ENCODE measurements at regions not wholly inside any gene's neighbourhood (a gene's known extent, or its start where the extent isn't known, plus 50 kb on each side); places are given as distances from the start of the nearest gene placed in this dataset.

DNA sequence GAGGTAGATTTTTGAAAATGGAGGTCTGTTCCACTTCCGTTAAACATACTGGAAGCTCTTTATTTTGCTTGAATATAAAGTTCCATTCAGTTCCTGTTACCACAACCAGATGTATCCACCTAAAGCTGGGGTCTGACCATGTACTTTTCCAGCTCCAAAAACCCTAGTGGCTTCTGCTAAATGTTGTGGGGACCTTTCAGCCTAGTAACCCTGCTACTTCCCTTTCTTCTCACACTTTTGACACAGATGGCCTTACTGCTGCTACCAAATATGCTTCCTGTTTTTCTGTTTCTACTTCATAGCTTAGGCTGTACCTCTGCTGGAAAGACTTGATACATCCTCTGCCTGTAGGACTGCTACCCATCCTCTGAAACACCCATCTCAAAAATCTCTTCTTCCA is 87.8 kb downstream of the COL6A6 start:
- TF ChIP-seq CEBPB (tag; IDR thresholded peaks at IDR 0.05) (no peak), JUNB (CRISPR knock-in tag; conservative IDR thresholded peaks at IDR 0.05) (no peak), ZNF174 (CRISPR knock-in tag; IDR thresholded peaks at IDR 0.05) (no peak), CHD1 (IDR thresholded peaks at IDR 0.05; ENCODE audit: low read length) (no peak), JUND (IDR thresholded peaks at IDR 0.05; ENCODE audit: borderline replicate concordance, low read depth, low read length) (no peak), JUND (tag; IDR thresholded peaks at IDR 0.05; ENCODE audit: borderline replicate concordance, low read depth, low read length) (no peak), SMAD1 (IDR thresholded peaks at IDR 0.05; ENCODE audit: low read depth, low read length, partially characterized antibody) (no peak), SIN3B (IDR thresholded peaks at IDR 0.05; ENCODE audit: low read depth) (no peak), MAFG (tag; conservative IDR thresholded peaks at IDR 0.05) (no peak), ZNF146 (CRISPR knock-in tag; IDR thresholded peaks at IDR 0.05; ENCODE audit: unreplicated experiment) (no peak)
- TF ChIP-seq, protein P1, sequence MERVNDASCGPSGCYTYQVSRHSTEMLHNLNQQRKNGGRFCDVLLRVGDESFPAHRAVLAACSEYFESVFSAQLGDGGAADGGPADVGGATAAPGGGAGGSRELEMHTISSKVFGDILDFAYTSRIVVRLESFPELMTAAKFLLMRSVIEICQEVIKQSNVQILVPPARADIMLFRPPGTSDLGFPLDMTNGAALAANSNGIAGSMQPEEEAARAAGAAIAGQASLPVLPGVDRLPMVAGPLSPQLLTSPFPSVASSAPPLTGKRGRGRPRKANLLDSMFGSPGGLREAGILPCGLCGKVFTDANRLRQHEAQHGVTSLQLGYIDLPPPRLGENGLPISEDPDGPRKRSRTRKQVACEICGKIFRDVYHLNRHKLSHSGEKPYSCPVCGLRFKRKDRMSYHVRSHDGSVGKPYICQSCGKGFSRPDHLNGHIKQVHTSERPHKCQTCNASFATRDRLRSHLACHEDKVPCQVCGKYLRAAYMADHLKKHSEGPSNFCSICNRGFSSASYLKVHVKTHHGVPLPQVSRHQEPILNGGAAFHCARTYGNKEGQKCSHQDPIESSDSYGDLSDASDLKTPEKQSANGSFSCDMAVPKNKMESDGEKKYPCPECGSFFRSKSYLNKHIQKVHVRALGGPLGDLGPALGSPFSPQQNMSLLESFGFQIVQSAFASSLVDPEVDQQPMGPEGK (CRISPR knock-in tag; IDR thresholded peaks at IDR 0.05; ENCODE audit: borderline replicate concordance): no peak
- TF ChIP-seq, protein P2, sequence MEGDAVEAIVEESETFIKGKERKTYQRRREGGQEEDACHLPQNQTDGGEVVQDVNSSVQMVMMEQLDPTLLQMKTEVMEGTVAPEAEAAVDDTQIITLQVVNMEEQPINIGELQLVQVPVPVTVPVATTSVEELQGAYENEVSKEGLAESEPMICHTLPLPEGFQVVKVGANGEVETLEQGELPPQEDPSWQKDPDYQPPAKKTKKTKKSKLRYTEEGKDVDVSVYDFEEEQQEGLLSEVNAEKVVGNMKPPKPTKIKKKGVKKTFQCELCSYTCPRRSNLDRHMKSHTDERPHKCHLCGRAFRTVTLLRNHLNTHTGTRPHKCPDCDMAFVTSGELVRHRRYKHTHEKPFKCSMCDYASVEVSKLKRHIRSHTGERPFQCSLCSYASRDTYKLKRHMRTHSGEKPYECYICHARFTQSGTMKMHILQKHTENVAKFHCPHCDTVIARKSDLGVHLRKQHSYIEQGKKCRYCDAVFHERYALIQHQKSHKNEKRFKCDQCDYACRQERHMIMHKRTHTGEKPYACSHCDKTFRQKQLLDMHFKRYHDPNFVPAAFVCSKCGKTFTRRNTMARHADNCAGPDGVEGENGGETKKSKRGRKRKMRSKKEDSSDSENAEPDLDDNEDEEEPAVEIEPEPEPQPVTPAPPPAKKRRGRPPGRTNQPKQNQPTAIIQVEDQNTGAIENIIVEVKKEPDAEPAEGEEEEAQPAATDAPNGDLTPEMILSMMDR (IDR thresholded peaks at IDR 0.05 in 2 of 3, conservative IDR thresholded peaks at IDR 0.05 in 1 of 3; ENCODE audit: insufficient read depth in 2 of 3, low read depth in 1 of 3, low read length in 3 of 3): no peak
- TF ChIP-seq, protein P3, sequence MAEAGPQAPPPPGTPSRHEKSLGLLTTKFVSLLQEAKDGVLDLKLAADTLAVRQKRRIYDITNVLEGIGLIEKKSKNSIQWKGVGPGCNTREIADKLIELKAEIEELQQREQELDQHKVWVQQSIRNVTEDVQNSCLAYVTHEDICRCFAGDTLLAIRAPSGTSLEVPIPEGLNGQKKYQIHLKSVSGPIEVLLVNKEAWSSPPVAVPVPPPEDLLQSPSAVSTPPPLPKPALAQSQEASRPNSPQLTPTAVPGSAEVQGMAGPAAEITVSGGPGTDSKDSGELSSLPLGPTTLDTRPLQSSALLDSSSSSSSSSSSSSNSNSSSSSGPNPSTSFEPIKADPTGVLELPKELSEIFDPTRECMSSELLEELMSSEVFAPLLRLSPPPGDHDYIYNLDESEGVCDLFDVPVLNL (CRISPR knock-in tag; IDR thresholded peaks at IDR 0.05; ENCODE audit: low read depth): no peak
- TF ChIP-seq, protein P4, sequence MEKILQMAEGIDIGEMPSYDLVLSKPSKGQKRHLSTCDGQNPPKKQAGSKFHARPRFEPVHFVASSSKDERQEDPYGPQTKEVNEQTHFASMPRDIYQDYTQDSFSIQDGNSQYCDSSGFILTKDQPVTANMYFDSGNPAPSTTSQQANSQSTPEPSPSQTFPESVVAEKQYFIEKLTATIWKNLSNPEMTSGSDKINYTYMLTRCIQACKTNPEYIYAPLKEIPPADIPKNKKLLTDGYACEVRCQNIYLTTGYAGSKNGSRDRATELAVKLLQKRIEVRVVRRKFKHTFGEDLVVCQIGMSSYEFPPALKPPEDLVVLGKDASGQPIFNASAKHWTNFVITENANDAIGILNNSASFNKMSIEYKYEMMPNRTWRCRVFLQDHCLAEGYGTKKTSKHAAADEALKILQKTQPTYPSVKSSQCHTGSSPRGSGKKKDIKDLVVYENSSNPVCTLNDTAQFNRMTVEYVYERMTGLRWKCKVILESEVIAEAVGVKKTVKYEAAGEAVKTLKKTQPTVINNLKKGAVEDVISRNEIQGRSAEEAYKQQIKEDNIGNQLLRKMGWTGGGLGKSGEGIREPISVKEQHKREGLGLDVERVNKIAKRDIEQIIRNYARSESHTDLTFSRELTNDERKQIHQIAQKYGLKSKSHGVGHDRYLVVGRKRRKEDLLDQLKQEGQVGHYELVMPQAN (IDR thresholded peaks at IDR 0.05; ENCODE audit: borderline replicate concordance): no peak
